GM18858 (cell line): ENCODE measurements at regions not wholly inside any gene's neighbourhood (a gene's known extent, or its start where the extent isn't known, plus 50 kb on each side); places are given as distances from the start of the nearest gene placed in this dataset.
"Not testable (repeated sequence)": the region's sequence is repeated elsewhere in the genome, so short reads cannot be mapped to it uniquely, and the experiment has no call there.

Source experiments
- ATAC-seq: cut with Tn5 transposase; IDR thresholded peaks from one replicate; pipeline ENCODE4 v1.9.1; 2021; ENCODE audit not compliant: unreplicated experiment

- no peak for ATAC-seq
Observed at GRCh38 chr7:155227788-155228458, 69.8 kb upstream of the INSIG1 start.

GRCh38 chr7:155228459-155228845, 69.2 kb upstream of the INSIG1 start:
- no peak for ATAC-seq

- ATAC-seq: no peak
Observed at GRCh38 chr7:155228894-155229293, 68.8 kb upstream of the INSIG1 start.

- ATAC-seq: no peak
Observed at GRCh38 chr7:155229548-155230168, 68.0 kb upstream of the INSIG1 start.

GRCh38 chr7:155230169-155230593, 67.5 kb upstream of the INSIG1 start:
- ATAC-seq: no peak

- ATAC-seq: no peak
Observed at GRCh38 chr7:155231241-155231800, 66.4 kb upstream of the INSIG1 start.

GRCh38 chr7:155231941-155232340, 65.7 kb upstream of the INSIG1 start:
- ATAC-seq: no peak

- no peak for ATAC-seq
Observed at GRCh38 chr7:155232911-155233310, 64.8 kb upstream of the INSIG1 start.

GRCh38 chr7:155233311-155234157, 64.1 kb upstream of the INSIG1 start:
- ATAC-seq: no peak

GRCh38 chr7:155234158-155234492, 63.6 kb upstream of the INSIG1 start:
- no peak for ATAC-seq

- no peak for ATAC-seq
Observed at GRCh38 chr7:155234950-155235789, 62.5 kb upstream of the INSIG1 start.

GRCh38 chr7:155236386-155236785, 61.3 kb upstream of the INSIG1 start:
- ATAC-seq: no peak

- no peak for ATAC-seq
Observed at GRCh38 chr7:155237297-155237696, 60.4 kb upstream of the INSIG1 start.

GRCh38 chr7:155237730-155238129, 59.9 kb upstream of the INSIG1 start:
- ATAC-seq: no peak

- ATAC-seq: not testable (repeated sequence)
Observed at GRCh38 chr7:155239431-155240087, 58.1 kb upstream of the INSIG1 start.

GRCh38 chr7:155244675-155245074, 53.0 kb upstream of the INSIG1 start:
- ATAC-seq: no peak

- no peak for ATAC-seq
Observed at GRCh38 chr7:155247479-155248365, 50.0 kb upstream of the INSIG1 start.
